ENCODE measurements at regions not wholly inside any gene's neighbourhood (a gene's known extent, or its start where the extent isn't known, plus 50 kb on each side); places are given as distances from the start of the nearest gene placed in this dataset.

GRCh38 chr3:18837137-18837755 is 311.1 kb upstream of the KCNH8 start:
- H3K27ac Mint-ChIP-seq, result peak overlapping the region in 2 of 7 donors; percentile 19 to 21
- H3K27me3 Mint-ChIP-seq, result no peaks in the 10 kb centered on the region
- Histone ChIP-seq H3K36me3 (ENCODE audit: insufficient read depth, low read length) (no peaks in the 10 kb centered on the region), H3K4me3 (ENCODE audit: low read length in 2 of 2) (no peak overlapping the region), H3K27ac (ENCODE audit: low read depth, low read length) (no peak overlapping the region), H3K4me1 (ENCODE audit: insufficient read depth, low read length) (no peaks in the 10 kb centered on the region), H3K9me3 (ENCODE audit: control insufficient read depth in 1 of 2, low read length in 2 of 2) (no peaks in the 10 kb centered on the region), H3K27me3 (ENCODE audit: insufficient read depth, low read length) (no peaks in the 10 kb centered on the region)
- H3K36me3 Mint-ChIP-seq, result no peaks in the 10 kb centered on the region
- DNase-seq, result no peak
- peaks cover 0 to 6% (median 0%) of the 10 kb centered on the region in 4 donors for H3K4me1 Mint-ChIP-seq
- POLR2A ChIA-PET (ENCODE audit: partially characterized antibody), result no interaction called here
- no peak overlapping the region for H3K4me3 Mint-ChIP-seq
- H3K9me3 Mint-ChIP-seq, result peaks cover 0 to 2% (median 0%) of the 10 kb centered on the region in 8 donors
- intact Hi-C loops (cut with micrococcal nuclease), result no loop called here
- CTCF ChIA-PET (ENCODE audit: partially characterized antibody), result no interaction called here

GRCh38 chr3:18835021-18835420 is 313.3 kb upstream of the KCNH8 start:
- no peak for DNase-seq
- H3K4me1 Mint-ChIP-seq, result peaks cover 0 to 8% (median 2%) of the 10 kb centered on the region in 4 donors
- no peaks in the 10 kb centered on the region for H3K9me3 ChIP-seq (ENCODE audit: control insufficient read depth in 1 of 2, low read length in 2 of 2)
- intact Hi-C loops (cut with micrococcal nuclease), result no loop called here
- peaks cover 0 to 1% of the 10 kb centered on the region in 2 donors for H3K27me3 Mint-ChIP-seq
- H3K4me3 ChIP-seq (ENCODE audit: low read length in 2 of 2), result no peak overlapping the region
- H3K36me3 Mint-ChIP-seq, result no peaks in the 10 kb centered on the region
- H3K27ac Mint-ChIP-seq, result no peak overlapping the region
- no peaks in the 10 kb centered on the region for H3K4me1 ChIP-seq (ENCODE audit: insufficient read depth, low read length)
- ChIA-PET POLR2A (ENCODE audit: partially characterized antibody) (no interaction called here), CTCF (ENCODE audit: partially characterized antibody) (no interaction called here)
- H3K27me3 ChIP-seq (ENCODE audit: insufficient read depth, low read length), result no peaks in the 10 kb centered on the region
- no peaks in the 10 kb centered on the region for H3K36me3 ChIP-seq (ENCODE audit: insufficient read depth, low read length)
- H3K9me3 Mint-ChIP-seq, result peaks cover 0 to 2% (median 0%) of the 10 kb centered on the region in 8 donors
- no peak overlapping the region for H3K4me3 Mint-ChIP-seq
- no peak overlapping the region for H3K27ac ChIP-seq (ENCODE audit: low read depth, low read length)

- no peaks in the 10 kb centered on the region for H3K9me3 ChIP-seq (ENCODE audit: control insufficient read depth in 1 of 2, low read length in 2 of 2)
- H3K4me1 Mint-ChIP-seq, result peaks cover 0 to 9% (median 4%) of the 10 kb centered on the region in 4 donors
- H3K36me3 ChIP-seq (ENCODE audit: insufficient read depth, low read length), result no peaks in the 10 kb centered on the region
- POLR2A ChIA-PET (ENCODE audit: partially characterized antibody), result no interaction called here
- no peak overlapping the region for H3K4me3 Mint-ChIP-seq
- peaks cover 0 to 1% of the 10 kb centered on the region in 2 donors for H3K27me3 Mint-ChIP-seq
- intact Hi-C loops (cut with micrococcal nuclease), result no loop called here
- no peak overlapping the region for H3K27ac ChIP-seq (ENCODE audit: low read depth, low read length)
- no peak for DNase-seq
- no peak overlapping the region for H3K4me3 ChIP-seq (ENCODE audit: low read length in 2 of 2)
- no peaks in the 10 kb centered on the region for H3K27me3 ChIP-seq (ENCODE audit: insufficient read depth, low read length)
- CTCF ChIA-PET (ENCODE audit: partially characterized antibody), result no interaction called here
- H3K9me3 Mint-ChIP-seq, result no peaks in the 10 kb centered on the region
- H3K27ac Mint-ChIP-seq, result no peak overlapping the region
- H3K4me1 ChIP-seq (ENCODE audit: insufficient read depth, low read length), result no peaks in the 10 kb centered on the region
- no peaks in the 10 kb centered on the region for H3K36me3 Mint-ChIP-seq
Observed at GRCh38 chr3:18830087-18830486, 318.2 kb upstream of the KCNH8 start.

- no peak overlapping the region for H3K4me3 Mint-ChIP-seq
- POLR2A ChIA-PET (ENCODE audit: partially characterized antibody), result no interaction called here
- no peaks in the 10 kb centered on the region for H3K36me3 Mint-ChIP-seq
- H3K4me3 ChIP-seq (ENCODE audit: low read length in 2 of 2), result no peak overlapping the region
- no peaks in the 10 kb centered on the region for H3K36me3 ChIP-seq (ENCODE audit: insufficient read depth, low read length)
- no peak overlapping the region for H3K27ac ChIP-seq (ENCODE audit: low read depth, low read length)
- intact Hi-C loops (cut with micrococcal nuclease), result no loop called here
- no peak for DNase-seq
- H3K27ac Mint-ChIP-seq, result no peak overlapping the region
- no peaks in the 10 kb centered on the region for H3K27me3 ChIP-seq (ENCODE audit: insufficient read depth, low read length)
- H3K27me3 Mint-ChIP-seq, result peaks cover 0 to 1% of the 10 kb centered on the region in 2 donors
- H3K4me1 Mint-ChIP-seq, result peaks cover 0 to 9% (median 4%) of the 10 kb centered on the region in 4 donors
- no peaks in the 10 kb centered on the region for H3K9me3 Mint-ChIP-seq
- H3K9me3 ChIP-seq (ENCODE audit: control insufficient read depth in 1 of 2, low read length in 2 of 2), result no peaks in the 10 kb centered on the region
- no peaks in the 10 kb centered on the region for H3K4me1 ChIP-seq (ENCODE audit: insufficient read depth, low read length)
- CTCF ChIA-PET (ENCODE audit: partially characterized antibody), result no interaction called here
Observed at GRCh38 chr3:18828637-18829036, 319.7 kb upstream of the KCNH8 start.

GRCh38 chr3:18827664-18828063 is 320.6 kb upstream of the KCNH8 start:
- intact Hi-C loops (cut with micrococcal nuclease), result no loop called here
- Mint-ChIP-seq H3K4me3 (no peak overlapping the region), H3K9me3 (no peaks in the 10 kb centered on the region), H3K36me3 (no peaks in the 10 kb centered on the region), H3K27ac (peak overlapping the region in 2 of 7 donors; percentile 7 to 12), H3K4me1 (peaks cover 0 to 9% (median 4%) of the 10 kb centered on the region in 4 donors), H3K27me3 (peaks cover 1% of the 10 kb centered on the region in 2 donors)
- H3K9me3 ChIP-seq (ENCODE audit: control insufficient read depth in 1 of 2, low read length in 2 of 2), result no peaks in the 10 kb centered on the region
- peak in 2 of 5 donors; percentile 6 to 12 for DNase-seq
- no peaks in the 10 kb centered on the region for H3K4me1 ChIP-seq (ENCODE audit: insufficient read depth, low read length)
- CTCF ChIA-PET (ENCODE audit: partially characterized antibody), result no interaction called here
- no peaks in the 10 kb centered on the region for H3K27me3 ChIP-seq (ENCODE audit: insufficient read depth, low read length)
- POLR2A ChIA-PET (ENCODE audit: partially characterized antibody), result no interaction called here
- H3K4me3 ChIP-seq (ENCODE audit: low read length in 2 of 2), result no peak overlapping the region
- no peak overlapping the region for H3K27ac ChIP-seq (ENCODE audit: low read depth, low read length)
- no peaks in the 10 kb centered on the region for H3K36me3 ChIP-seq (ENCODE audit: insufficient read depth, low read length)

- H3K4me1 Mint-ChIP-seq, result peaks cover 0 to 9% (median 4%) of the 10 kb centered on the region in 4 donors
- peaks cover 0 to 1% (median 0%) of the 10 kb centered on the region in 8 donors for H3K9me3 Mint-ChIP-seq
- H3K27me3 Mint-ChIP-seq, result peaks cover 0 to 1% of the 10 kb centered on the region in 2 donors
- Histone ChIP-seq H3K4me3 (ENCODE audit: low read length in 2 of 2) (no peak overlapping the region), H3K27me3 (ENCODE audit: insufficient read depth, low read length) (no peaks in the 10 kb centered on the region), H3K36me3 (ENCODE audit: insufficient read depth, low read length) (no peaks in the 10 kb centered on the region), H3K9me3 (ENCODE audit: control insufficient read depth in 1 of 2, low read length in 2 of 2) (no peaks in the 10 kb centered on the region), H3K27ac (ENCODE audit: low read depth, low read length) (no peak overlapping the region), H3K4me1 (ENCODE audit: insufficient read depth, low read length) (no peaks in the 10 kb centered on the region)
- intact Hi-C loops (cut with micrococcal nuclease), result no loop called here
- ChIA-PET POLR2A (ENCODE audit: partially characterized antibody) (interaction anchor here (1.0 kb wide), 1 partner anchor 35 kb away, joined by 3 read pairs; no protein-coding TSS in a partner anchor), CTCF (ENCODE audit: partially characterized antibody) (no interaction called here)
- no peak for DNase-seq
- no peak overlapping the region for H3K4me3 Mint-ChIP-seq
- H3K27ac Mint-ChIP-seq, result no peak overlapping the region
- no peaks in the 10 kb centered on the region for H3K36me3 Mint-ChIP-seq
Observed at GRCh38 chr3:18825665-18826064, 322.6 kb upstream of the KCNH8 start.

GRCh38 chr3:18813300-18813699 is 335.0 kb upstream of the KCNH8 start:
- H3K27ac ChIP-seq (ENCODE audit: low read depth, low read length), result no peak overlapping the region
- no peak for DNase-seq
- Mint-ChIP-seq H3K9me3 (no peaks in the 10 kb centered on the region), H3K27me3 (peaks cover 1 to 2% of the 10 kb centered on the region in 2 donors), H3K4me1 (peaks cover 0 to 3% (median 1%) of the 10 kb centered on the region in 4 donors), H3K36me3 (no peaks in the 10 kb centered on the region), H3K27ac (no peak overlapping the region), H3K4me3 (no peak overlapping the region)
- intact Hi-C loops (cut with micrococcal nuclease), result no loop called here
- POLR2A ChIA-PET (ENCODE audit: partially characterized antibody), result no interaction called here
- H3K4me1 ChIP-seq (ENCODE audit: insufficient read depth, low read length), result no peaks in the 10 kb centered on the region
- CTCF ChIA-PET (ENCODE audit: partially characterized antibody), result no interaction called here
- no peaks in the 10 kb centered on the region for H3K36me3 ChIP-seq (ENCODE audit: insufficient read depth, low read length)
- H3K4me3 ChIP-seq (ENCODE audit: low read length in 2 of 2), result no peak overlapping the region
- H3K27me3 ChIP-seq (ENCODE audit: insufficient read depth, low read length), result no peaks in the 10 kb centered on the region
- H3K9me3 ChIP-seq (ENCODE audit: control insufficient read depth in 1 of 2, low read length in 2 of 2), result no peaks in the 10 kb centered on the region
